KBM-7 (cell line): ENCODE measurements at regions not wholly inside any gene's neighbourhood (a gene's known extent, or its start where the extent isn't known, plus 50 kb on each side); places are given as distances from the start of the nearest gene placed in this dataset.

Experiments used
- DNase-seq: peaks from one replicate; pipeline ENCODE4 v3.0.0-alpha.2; 2015
- in situ Hi-C: fragments of 300-500 bp; cut with MboI; formaldehyde crosslinking; loops from 2 replicates; pipeline ENCODE4 v1.14.3; 2020; ENCODE audit warnings: low sequenced_read_pairs, low pct_unique_long_range_greater_than_20kb, mixed read lengths

DNA sequence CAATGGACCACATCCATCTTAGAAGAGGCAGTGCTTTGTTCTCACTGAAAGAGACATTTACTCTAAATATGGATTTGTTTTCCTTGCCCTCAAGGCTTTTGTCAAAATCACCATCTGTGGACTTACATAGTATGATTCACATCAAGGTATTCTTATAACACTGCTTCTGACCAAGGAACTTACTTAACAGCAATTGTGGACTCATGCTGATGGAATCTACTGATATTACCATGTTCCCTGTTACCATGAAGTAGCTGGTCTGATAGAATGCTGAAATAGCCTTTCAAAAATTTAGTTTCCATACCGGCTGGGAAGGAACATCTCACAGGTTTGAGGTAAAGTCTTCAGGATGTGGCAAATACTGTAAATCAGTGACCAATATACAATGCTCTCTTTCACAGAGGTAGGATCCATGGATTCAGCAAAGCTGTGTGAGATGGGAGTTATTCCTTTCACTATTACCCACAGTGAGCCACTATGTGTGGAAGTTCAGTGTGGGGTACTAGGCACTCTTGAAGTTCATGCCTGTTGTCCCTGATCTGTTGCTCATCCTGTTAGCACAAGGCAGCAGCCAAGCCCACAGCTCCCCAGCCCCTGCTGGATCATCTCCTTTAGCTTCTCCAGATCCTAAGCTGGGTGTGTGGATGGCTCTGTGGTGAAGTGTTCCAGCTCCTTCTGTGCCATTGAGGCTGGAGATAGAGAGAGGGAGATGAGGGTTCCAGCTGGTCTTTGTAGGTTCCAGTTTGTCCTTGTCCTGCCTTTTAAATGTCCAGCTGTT lies 126.4 kb downstream of the ATP23 start:
- in situ Hi-C loops = no loop called here
- DNase-seq = no peak

DNA sequence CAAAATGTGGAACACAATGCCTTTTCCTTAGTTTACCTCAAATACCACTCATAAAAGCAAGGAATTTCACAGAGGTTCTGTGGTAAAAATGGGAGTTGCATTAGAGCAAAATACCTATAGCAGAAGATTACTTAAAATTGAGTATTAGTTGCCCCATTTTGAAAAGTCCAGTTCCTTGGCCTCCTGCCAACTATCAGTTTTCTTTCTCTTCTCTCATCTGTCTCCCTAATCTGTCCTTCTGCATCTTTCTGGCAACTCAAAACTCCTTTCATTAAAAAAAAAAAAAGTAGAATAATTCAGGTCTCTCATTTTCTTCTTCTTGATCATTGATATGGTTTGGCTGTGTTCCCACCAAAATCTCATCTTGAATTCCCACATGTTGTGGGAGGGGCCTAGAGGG lies 127.3 kb downstream of the ATP23 start:
- in situ Hi-C loops = no loop called here

DNA sequence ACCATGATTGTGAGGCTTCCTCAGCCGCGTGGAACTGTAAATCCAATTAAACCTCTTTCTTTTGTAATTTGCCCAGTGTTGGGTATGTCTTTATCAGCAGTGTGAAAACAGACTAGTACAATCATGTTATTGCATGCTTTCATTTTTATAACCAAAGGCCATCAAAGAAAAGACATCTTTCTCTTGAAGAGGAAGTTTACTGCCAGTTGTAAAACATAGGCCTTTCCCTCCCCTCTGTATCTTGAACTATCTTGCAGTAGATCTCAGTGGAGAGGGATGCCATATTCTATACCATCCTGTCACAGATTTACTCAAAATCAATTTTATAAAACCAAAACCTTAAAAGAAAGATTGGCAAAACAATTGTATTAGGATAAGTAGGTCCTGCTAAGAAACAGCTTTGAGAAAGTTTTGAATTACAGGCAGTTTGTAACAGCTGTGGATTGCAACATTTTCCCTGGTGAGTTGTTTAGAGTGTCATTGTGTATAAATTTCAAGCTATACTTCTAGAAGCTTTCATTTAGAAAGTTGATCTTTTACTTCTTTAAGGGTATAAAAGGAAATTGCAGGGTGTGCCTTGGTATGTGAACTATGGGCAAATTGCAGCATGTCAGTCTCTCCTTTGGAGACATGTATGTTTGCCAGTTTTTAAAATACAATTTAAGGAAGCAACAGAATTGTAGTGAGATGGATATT lies 128.0 kb downstream of the ATP23 start:
- in situ Hi-C loops = no loop called here
- DNase-seq = no peak

More for the DNA sequence above, 127.3 kb downstream of the ATP23 start:
- DNase-seq = no peak

DNA sequence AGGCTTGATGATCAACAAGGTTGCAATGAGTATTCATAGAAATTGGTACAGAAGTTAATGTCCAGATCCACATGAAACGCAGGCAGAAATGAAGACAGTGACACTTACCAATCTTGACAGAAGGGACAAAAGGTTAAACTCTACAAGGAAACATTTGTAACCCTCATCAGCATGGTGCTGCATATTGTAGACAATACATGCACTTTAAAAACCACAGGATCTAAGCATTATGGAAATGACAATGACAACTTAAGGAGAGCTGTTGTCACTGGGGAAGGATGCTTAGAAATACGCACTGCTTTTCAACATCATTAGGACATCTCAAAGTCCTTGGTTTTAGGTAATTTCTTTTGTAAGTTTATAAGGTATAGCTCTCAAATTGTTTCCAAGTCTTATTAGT lies 130.6 kb downstream of the ATP23 start:
- in situ Hi-C loops = no loop called here
- no peak for DNase-seq

DNA sequence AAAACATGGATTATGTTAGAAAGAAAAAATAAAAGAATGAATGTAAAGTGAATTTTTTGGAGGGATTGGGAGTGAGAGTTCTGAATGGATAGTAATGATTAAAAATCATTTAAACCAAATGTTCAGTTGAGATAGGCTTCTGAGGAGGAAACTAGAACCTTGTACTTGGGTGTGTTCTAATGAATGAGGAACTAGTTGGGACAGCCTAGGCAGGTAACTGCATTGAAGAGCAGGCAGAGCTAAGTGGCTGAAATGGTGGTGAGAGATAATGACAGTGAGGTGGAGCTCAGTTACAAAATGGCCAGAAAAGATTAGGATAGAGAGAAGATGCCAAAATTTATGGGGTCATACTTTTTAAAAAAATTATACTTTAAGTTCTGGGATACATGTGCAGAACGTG lies 132.9 kb downstream of the ATP23 start:
- DNase-seq = no peak
- in situ Hi-C loops = no loop called here

DNA sequence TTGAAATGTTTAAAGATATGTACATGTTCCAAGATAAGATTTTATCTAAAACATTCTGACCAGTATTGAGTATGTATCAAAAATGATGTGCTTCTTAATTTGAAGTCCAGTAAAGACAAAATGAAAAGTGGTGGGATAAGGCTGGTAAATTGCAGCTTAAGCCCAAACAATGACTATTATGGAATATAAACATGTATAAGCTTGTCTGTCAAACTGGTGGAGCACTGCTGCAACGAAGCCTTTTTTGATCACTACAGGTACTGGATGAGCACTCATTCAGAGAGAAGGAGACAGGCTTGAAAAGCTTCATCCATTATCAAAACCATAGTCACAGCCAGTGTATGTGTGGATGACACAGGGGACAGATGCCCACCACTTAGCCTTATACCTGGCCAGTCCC lies 138.4 kb downstream of the ATP23 start:
- no peak for DNase-seq
- in situ Hi-C loops = no loop called here

DNA sequence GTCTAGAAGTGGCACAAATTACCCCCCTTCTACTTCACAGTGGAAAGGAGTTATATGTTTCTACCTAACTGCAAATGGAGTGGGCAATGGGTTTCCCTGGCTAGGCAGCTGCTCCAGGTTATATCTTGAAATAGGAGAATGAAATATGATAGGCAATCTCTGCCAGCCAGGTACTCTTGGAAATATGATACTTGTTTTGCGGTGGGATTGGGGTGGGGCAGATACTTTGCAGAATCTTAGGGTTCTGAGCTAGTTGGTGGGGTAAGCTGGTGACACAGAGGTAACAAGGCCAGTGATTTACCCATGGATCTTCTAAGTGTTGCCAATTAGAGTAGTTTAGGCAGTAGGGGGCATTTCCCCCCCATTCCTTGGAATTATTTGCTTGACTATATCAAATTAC lies 140.1 kb downstream of the ATP23 start:
- no peak for DNase-seq
- in situ Hi-C loops = no loop called here

DNA sequence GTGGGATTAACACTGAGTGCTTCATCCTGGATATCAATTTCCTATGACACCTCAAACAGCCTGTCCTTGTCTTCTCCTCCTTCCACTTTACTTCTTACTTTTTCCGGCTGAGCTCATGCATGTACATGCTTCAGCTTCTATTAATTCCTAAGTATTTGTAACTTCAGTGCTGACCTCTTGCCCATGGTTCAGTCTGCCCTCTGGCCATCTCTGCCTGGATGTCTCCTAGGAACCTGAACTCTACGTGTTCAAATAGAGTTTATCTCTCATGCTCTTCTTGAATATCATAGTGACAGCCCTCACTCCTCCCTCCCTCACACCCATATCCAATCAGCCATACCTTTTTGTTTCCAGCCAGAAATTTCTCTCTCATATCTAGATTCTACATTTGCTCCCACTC lies 141.6 kb downstream of the ATP23 start:
- in situ Hi-C loops = no loop called here

DNA sequence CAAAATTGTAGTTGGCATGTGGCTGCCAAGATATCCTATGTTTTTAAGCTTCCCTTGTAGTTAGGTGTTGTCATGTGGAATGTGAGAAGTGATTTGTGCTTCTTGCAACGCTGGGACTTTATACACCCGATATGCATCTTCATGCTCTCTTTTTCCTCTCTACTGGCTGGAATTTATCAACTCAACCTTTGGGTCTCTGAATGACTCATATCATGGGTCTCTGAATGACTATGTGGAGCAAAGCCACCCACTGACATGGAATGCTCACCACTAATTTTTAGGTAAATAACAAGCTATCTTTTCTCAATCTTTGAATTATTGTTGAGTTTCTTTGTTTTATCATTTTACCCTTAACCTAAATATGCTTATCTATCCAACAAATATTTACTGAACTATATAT lies 144.6 kb downstream of the ATP23 start:
- no peak for DNase-seq
- in situ Hi-C loops = no loop called here

More for the DNA sequence above, 141.6 kb downstream of the ATP23 start:
- DNase-seq = no peak

DNA sequence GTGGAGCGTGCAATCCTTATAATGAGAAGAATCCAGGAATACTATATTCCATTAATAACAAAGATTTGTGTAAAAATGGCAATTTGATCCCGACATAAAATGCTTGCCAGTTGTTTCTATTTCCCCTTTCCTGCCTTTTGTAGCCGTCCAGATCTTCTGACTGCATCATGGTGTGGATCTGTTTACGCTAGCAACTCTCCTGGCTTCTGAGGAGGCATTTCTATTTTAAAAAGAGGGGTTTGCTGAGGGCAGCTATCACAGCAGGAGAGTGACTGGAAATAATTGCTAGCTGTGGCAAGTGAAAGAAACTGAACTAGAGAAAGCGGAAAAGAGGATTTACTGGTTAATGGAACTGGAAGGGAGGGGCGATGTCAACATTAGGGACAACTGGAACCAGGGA lies 145.6 kb downstream of the ATP23 start:
- no peak for DNase-seq
- in situ Hi-C loops = no loop called here

DNA sequence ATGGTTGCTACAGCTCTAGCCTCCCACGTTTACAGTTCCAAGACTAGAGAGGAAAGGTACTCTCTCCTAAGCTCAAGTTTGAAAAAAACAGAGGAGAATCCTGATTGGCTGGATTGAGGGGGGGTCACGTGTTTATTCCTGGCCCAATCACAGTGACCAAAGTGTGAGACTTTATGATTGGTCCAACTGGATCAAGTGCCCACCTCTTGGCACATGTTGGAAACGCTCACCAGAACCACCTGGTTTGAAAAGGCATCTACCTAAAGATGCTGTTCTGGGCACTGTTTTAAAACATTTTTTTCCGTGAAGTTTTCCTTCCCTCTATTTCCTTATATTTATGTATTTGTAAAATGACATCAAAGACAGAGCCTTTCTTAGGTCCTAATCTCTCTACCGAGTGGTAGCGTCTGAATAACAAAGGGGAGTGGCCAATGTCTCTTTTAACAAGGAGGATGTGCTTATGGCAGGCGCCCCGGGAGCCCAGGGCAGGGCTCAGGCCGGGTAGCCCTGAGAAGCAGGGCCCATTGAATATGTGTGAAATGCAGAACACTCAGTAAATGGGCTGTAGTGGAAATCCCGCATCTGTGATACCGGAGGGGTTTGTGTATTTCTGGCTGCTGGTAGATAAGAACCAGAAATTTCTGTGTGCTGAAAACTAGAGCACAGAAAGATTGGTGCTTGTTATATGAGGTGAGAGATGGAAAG lies 146.2 kb downstream of the ATP23 start:
- no peak for DNase-seq
- in situ Hi-C loops = no loop called here

DNA sequence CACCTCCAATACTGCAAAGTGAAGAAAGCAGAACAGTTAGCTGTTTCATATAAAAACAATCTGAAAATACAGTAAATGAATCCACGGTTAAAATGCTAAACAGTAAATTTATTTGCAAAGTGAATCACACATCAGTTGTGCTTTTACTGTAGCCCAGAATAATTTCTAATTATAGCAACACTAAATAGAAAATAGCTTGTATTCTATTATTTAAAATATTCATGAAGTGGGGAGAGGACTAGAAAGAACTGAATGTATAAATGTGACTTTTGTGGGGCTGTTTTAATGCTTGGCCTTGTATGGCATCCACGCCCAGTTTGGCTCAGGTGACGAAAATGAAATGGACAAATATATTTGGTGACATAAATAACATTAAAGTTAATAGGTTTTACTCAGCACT lies 148.2 kb downstream of the ATP23 start:
- no peak for DNase-seq
- in situ Hi-C loops = no loop called here

DNA sequence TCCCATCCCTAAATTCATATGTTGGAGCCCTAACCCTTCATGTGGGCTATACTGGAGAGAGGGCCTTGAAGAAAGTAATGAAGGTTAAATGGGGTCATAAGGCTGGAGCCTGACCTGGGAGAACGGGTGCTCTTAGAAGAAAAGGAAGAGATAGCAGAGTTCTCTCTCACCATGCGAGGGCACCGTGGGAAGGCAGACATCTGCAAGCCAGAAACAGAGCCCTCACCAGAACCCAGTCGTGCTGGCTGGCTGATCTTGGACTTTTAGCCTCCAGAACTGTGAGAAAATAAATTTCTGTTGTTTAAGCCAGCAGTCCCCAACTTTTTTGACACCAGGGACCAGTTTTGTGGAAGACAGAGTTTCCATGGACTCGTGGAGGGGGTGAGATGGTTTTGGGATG lies 149.3 kb downstream of the ATP23 start:
- DNase-seq = no peak
- in situ Hi-C loops = no loop called here

DNA sequence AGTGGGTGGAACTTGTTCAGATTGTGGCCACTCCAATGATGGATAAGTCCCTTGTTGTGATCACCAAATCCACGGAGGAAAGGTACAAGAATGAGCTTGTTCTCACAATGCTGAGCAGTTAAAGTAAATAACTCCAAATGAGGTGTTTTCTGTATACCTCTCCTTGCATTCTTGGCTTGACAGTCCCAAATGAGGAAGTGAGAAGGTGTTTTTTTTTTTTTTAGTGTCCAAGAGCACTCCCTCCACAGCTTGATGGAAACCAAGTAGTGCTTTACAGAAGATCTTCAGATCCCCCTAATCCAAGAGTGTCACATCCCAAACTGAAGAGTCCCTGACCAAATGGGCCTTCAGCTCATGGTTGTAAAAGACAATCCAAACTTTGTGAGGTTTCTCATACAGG lies 153.6 kb downstream of the ATP23 start:
- in situ Hi-C loops = no loop called here
- DNase-seq = peak; percentile 14

DNA sequence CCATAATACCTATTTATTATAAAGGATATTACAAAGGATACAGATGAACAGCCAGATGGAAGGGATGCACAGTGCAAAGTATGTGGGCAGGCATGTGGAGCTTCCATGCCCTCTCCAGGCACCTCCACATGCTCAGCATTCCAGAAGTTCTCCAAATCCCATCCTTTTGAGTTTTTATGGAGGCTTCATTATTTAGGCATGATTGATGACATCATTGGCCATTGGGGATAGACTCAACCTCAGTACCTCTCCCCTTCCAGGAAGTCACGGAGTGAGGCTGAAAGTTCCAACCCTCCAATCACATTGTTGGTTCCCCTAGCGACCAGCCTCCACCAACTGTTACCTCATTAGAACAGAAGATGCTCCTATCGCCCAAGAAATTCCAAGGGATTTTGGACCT lies 156.4 kb downstream of the ATP23 start:
- DNase-seq = no peak
- in situ Hi-C loops = no loop called here

DNA sequence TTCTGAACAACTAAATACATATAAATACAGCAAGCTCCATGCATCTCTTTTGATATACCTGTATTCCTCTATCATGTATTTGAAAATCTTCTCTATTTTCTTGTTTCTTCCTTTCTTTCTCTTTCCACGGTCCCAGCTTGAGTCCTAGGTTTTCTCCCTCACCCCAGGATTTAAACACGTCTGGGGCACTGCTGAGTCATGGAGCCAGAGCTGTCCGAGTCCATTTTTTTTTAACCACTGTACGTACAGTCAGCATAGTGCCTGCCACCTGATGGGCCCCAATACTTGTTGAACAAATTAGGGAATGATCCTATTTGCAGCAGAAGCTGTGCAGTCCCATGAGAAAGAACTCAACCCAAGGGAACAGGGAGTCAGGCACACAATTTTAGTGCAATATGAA lies 158.1 kb downstream of the ATP23 start:
- in situ Hi-C loops = no loop called here
- no peak for DNase-seq

DNA sequence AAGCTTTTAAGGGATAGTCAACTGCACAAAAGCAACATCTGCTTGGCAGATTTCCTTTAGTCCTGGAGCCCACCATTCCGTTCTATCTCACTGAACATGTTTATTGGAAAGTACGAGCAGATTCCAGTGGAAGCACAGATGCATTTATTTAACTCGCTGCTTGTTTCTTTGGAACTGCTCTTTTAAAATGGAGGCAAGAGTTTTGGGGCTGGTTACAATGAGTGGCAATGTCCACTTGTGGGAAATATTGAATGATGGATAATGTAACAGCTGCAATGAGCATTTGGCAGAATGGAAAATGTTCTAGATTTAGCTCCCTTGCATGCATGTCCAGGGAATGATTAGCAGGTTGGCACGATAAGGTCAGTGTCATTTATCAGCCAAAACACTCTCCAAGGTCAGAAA lies 163.0 kb downstream of the ATP23 start:
- in situ Hi-C loops = no loop called here
- DNase-seq = no peak

DNA sequence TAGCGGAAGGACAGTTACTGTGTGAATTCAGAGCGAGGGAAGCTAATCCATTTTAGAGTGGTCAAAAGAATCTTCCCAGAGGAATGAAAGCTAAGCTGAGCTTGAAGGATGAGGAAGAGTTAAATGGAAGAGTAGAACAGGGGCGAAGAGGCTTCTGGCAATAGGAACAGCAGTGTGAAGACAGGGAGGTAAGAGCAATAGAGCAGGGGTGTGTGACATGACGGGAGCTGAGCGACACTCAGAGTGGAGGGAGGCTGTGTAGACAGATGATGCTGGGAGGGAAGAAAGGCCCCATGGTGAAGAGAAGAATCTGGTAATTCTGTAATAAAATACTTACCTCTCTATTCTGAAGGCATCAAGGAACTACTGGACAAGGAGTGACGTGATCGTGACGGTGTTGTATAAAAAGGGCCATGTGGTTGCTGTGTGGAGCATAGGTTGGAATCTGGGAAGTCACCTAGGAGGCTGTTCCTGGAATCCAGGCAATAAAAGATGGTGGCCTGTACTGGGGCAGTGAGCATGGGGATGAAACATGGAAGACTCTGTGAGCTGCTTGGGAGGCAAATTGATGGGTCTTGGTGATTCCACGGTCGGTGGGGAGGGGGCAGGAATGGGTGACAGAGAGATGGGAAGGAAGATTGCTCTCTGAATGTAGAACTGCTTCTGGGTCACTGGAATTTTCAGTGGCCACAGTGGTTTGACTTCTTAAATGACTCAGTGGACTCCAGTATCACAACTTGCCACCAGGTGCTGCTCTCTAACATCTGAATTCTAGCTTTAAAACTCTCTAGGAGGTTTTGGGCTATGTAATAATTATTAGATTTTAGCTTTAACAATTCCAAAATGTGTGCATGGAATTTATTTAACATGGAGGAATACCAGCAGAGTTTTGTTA lies 164.1 kb downstream of the ATP23 start:
- in situ Hi-C loops = no loop called here
- no peak for DNase-seq

DNA sequence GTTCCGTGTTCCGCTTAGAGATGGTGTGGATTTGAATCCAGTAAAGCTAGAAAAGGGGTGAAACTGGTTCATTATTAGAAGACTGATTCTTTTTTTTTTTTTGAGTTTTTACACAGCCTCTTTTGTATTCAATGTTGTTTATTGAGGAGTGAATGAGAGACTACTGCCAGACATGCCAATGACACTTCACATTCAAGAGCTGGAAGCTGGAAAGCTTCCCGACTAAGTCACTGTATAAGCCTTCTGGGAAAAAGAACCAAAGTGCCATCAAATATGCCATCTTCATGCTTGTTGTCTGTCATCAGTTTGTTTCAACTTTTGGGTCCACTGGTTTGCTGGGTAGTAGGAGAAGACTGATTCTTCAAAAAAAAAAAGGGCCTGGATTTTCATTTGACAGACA lies 164.8 kb downstream of the ATP23 start:
- DNase-seq = no peak
- in situ Hi-C loops = no loop called here
